ENCODE measurements at regions not wholly inside any gene's neighbourhood (a gene's known extent, or its start where the extent isn't known, plus 50 kb on each side); places are given as distances from the start of the nearest gene placed in this dataset.

- Histone ChIP-seq H3K4me1 (ENCODE audit: control insufficient read depth, insufficient read depth, low read length) (no peaks in the 10 kb centered on the region), H3K27ac (ENCODE audit: extremely low read depth, low read depth, low read length) (no peak overlapping the region), H3K36me3 (ENCODE audit: control insufficient read depth in 2 of 2, insufficient read depth in 1 of 2, low read length in 2 of 2) (no peaks in the 10 kb centered on the region), H3K9me3 (ENCODE audit: control insufficient read depth, insufficient read depth, low read depth, low read length) (no peaks in the 10 kb centered on the region), H3K4me3 (ENCODE audit: low read depth, low read length) (no peak overlapping the region)
- ChIA-PET CTCF (interaction anchor here (0.6 to 2.5 kb wide), 4 partner anchors 10 to 522 kb away, joined by 3 to 12 read pairs (median 6); no protein-coding TSS in a partner anchor), POLR2A (no interaction called here)
- no peak for TF ChIP-seq ZNF24 (tag by site-specific recombination; IDR thresholded peaks at IDR 0.05)
- peak; percentile 72 for TF ChIP-seq ATF2 (tag by site-specific recombination; IDR thresholded peaks at IDR 0.05; ENCODE audit: low read depth)
- TF ChIP-seq ZNF555 (tag by site-specific recombination; conservative IDR thresholded peaks at IDR 0.05): no peak
These were observed 138.4 kb downstream of the UQCRFS1 start for GRCh38 chr19:29074579-29074978.

GRCh38 chr19:29067831-29068230 lies 145.1 kb downstream of the UQCRFS1 start:
- Histone ChIP-seq H3K4me3 (ENCODE audit: low read depth, low read length) (no peak overlapping the region), H3K9me3 (ENCODE audit: control insufficient read depth, insufficient read depth, low read depth, low read length) (no peaks in the 10 kb centered on the region; the same call in 1 of the 2 replicates), H3K27ac (ENCODE audit: extremely low read depth, low read depth, low read length) (no peak overlapping the region), H3K36me3 (ENCODE audit: control insufficient read depth in 2 of 2, insufficient read depth in 1 of 2, low read length in 2 of 2) (no peaks in the 10 kb centered on the region; a peak in 1 of 3 replicates), H3K4me1 (ENCODE audit: control insufficient read depth, insufficient read depth, low read length) (no peaks in the 10 kb centered on the region)
- ChIA-PET POLR2A (no interaction called here), CTCF (interaction anchor here (0.6 kb wide), 2 partner anchors 17 to 35 kb away, joined by 3 to 5 read pairs; no protein-coding TSS in a partner anchor)
- TF ChIP-seq ZSCAN23 (tag by site-specific recombination; IDR thresholded peaks at IDR 0.05) (no peak), ZNF311 (tag by site-specific recombination; IDR thresholded peaks at IDR 0.05; ENCODE audit: borderline replicate concordance) (no peak), ZNF138 (tag by site-specific recombination; IDR thresholded peaks at IDR 0.05; ENCODE audit: borderline replicate concordance) (no peak), ZNF10 (tag by site-specific recombination; IDR thresholded peaks at IDR 0.05) (no peak), SETDB1 (IDR thresholded peaks at IDR 0.05; ENCODE audit: insufficient read length, low read length) (peak; percentile 8)

GRCh38 chr19:29062475-29063435 lies 150.2 kb downstream of the UQCRFS1 start:
- CTCF ChIA-PET: no interaction called here
- Histone ChIP-seq H3K9me3 (ENCODE audit: control insufficient read depth, insufficient read depth, low read depth, low read length) (no peaks in the 10 kb centered on the region; the same call in 1 of the 2 replicates), H3K36me3 (ENCODE audit: control insufficient read depth in 2 of 2, insufficient read depth in 1 of 2, low read length in 2 of 2) (no peaks in the 10 kb centered on the region; a peak in 1 of 3 replicates), H3K27ac (ENCODE audit: extremely low read depth, low read depth, low read length) (no peak overlapping the region), H3K4me3 (ENCODE audit: low read depth, low read length) (no peak overlapping the region), H3K4me1 (ENCODE audit: control insufficient read depth, insufficient read depth, low read length) (peaks cover 3% of the 10 kb centered on the region; the same call in 1 of the 2 replicates)
- TF ChIP-seq SCRT2 (tag by site-specific recombination; IDR thresholded peaks at IDR 0.05) (peak; percentile 47; the same call in 1 of the 2 replicates), ZBTB44 (tag by site-specific recombination; IDR thresholded peaks at IDR 0.05) (no peak), ZFHX2 (tag by site-specific recombination; conservative IDR thresholded peaks at IDR 0.05) (peak; percentile 24; the same call in 1 of the 2 replicates)
- POLR2A ChIA-PET: no interaction called here

- ChIA-PET CTCF (interaction anchor here (0.7 kb wide), 1 partner anchor 132 kb away, joined by 4 read pairs; no protein-coding TSS in a partner anchor), POLR2A (no interaction called here)
- Histone ChIP-seq H3K36me3 (ENCODE audit: control insufficient read depth in 2 of 2, insufficient read depth in 1 of 2, low read length in 2 of 2) (no peaks in the 10 kb centered on the region), H3K27ac (ENCODE audit: extremely low read depth, low read depth, low read length) (no peak overlapping the region), H3K4me3 (ENCODE audit: low read depth, low read length) (no peak overlapping the region), H3K9me3 (ENCODE audit: control insufficient read depth, insufficient read depth, low read depth, low read length) (no peaks in the 10 kb centered on the region), H3K4me1 (ENCODE audit: control insufficient read depth, insufficient read depth, low read length) (peaks cover 3% of the 10 kb centered on the region; the same call in 1 of the 2 replicates)
- peak; percentile 75 for TF ChIP-seq ZIC2 (tag by site-specific recombination; IDR thresholded peaks at IDR 0.05)
- TF ChIP-seq ZNF560 (tag by site-specific recombination; IDR thresholded peaks at IDR 0.05; ENCODE audit: borderline replicate concordance): no peak
These were observed 152.1 kb downstream of the UQCRFS1 start for GRCh38 chr19:29060813-29061364.
